Heart left ventricle (tissue), 13 donors: ENCODE measurements at regions not wholly inside any gene's neighbourhood (a gene's known extent, or its start where the extent isn't known, plus 50 kb on each side); places are given as distances from the start of the nearest gene placed in this dataset.

ENCODE experiments used
- CTCF ChIP-seq, 12 donors: fragments of 200-600 bp; sonication (generic) in 4 of 12; IDR thresholded peaks; one replicate each; pipeline versions ENCODE4 v1.5.0 to v1.8.0; 2018 to 2022; ENCODE audit warnings: antibody characterized with exemption in 12 of 12, mild to moderate bottlenecking in 5 of 12
- POLR2A ChIP-seq, 2 donors: fragments of 450-650 bp; IDR thresholded peaks; one replicate each; pipeline ENCODE4 v1.6.1; 2017; ENCODE audit warnings: antibody characterized with exemption in 2 of 2, mild to moderate bottlenecking in 2 of 2, moderate library complexity in 2 of 2
- donor health status: ischemic (EF 13 %, LVEDD 7.1; RV severe dilation, severe dysfunction).
- donor health status: DM: no; HTN: yes; CAD: no.
- donor health status: DM: no; HTN: no; CAD: no.
- donor health status: ischemic (EF 25% LVEDD 6.9; RV normal size, moderate dysfunction).
- donor health status: ischemic (EF 25% LVEDD 5.7; RV mildly dilated, moderate dysfunction).
- donor health status: ischemic (EF 35%, LVEDD 5.7; RV mildly dilated, moderate dysfunction).
- donor health status: nonischemic (EF 11% LVEDD 7.7; RV severe dilation, severe dysfunction).
- donor health status: DM: yes; HTN: yes; CAD: no.
- donor health status: PGD.
- donor health status: ischemic (EF 29% LVEDD 5.4; RV normal size, mild dysfunction).
- donor health status: nonischemic (EF 23%, LVEDD 6.1; RV moderate dilation, normal function).

GRCh38 chr4:11038926-11039325, 354.4 kb upstream of the CLNK start:
- TF ChIP-seq POLR2A (IDR thresholded peaks at IDR 0.05) = no peak
- no peak for TF ChIP-seq CTCF (IDR thresholded peaks at IDR 0.05)
